HG02852 (cell line): ENCODE measurements at regions not wholly inside any gene's neighbourhood (a gene's known extent, or its start where the extent isn't known, plus 50 kb on each side); places are given as distances from the start of the nearest gene placed in this dataset.

Experiments used
- ATAC-seq: cut with Tn5 transposase; IDR thresholded peaks from one replicate; pipeline ENCODE4 v1.9.1; 2021; ENCODE audit warnings: mild to moderate bottlenecking, moderate library complexity; ENCODE audit not compliant: unreplicated experiment

DNA sequence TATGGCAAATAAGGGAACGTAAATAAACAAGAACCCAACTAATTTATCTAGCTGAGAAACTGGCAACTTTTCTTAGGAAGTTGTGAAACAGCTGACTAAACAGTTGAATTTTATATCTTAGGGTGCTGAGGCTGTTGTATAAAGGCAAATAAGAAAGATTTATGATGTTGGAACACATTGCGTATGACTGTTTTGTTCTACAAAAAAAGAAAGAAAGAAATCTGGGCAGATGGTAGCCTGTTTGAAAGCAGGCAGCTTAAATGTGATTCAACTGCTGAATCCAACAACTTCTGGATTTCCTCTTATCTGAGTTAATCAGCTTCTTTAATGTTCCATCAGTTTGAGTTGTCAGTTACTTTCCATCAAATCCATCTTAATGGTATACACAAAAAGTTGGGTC, 214.5 kb downstream of the SNX13 start:
- ATAC-seq: no peak

DNA sequence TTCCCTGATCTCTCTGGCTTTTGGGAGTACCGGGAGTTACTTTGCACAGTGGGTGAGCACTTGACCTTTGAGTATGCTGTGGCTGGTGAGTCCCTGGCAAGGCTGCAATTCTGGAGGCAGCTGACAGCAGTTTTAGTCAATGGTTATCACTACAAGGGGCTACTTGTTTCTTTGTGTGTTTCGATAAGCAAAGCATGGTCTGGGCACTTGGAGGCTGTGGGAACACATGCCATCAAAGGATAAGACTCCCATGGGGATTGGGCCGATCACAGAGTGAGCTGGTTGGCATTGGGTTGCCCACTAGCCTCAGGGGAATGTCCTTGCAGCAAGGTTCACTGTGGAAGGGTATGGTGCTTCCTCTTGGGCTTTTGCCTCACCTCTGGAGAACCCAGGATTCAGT, 208.2 kb downstream of the SNX13 start:
- ATAC-seq: no peak
